ENCODE measurements at regions not wholly inside any gene's neighbourhood (a gene's known extent, or its start where the extent isn't known, plus 50 kb on each side); places are given as distances from the start of the nearest gene placed in this dataset.
"Not testable (repeated sequence)": the region's sequence is repeated elsewhere in the genome, so short reads cannot be mapped to it uniquely, and the experiment has no call there.

DNA sequence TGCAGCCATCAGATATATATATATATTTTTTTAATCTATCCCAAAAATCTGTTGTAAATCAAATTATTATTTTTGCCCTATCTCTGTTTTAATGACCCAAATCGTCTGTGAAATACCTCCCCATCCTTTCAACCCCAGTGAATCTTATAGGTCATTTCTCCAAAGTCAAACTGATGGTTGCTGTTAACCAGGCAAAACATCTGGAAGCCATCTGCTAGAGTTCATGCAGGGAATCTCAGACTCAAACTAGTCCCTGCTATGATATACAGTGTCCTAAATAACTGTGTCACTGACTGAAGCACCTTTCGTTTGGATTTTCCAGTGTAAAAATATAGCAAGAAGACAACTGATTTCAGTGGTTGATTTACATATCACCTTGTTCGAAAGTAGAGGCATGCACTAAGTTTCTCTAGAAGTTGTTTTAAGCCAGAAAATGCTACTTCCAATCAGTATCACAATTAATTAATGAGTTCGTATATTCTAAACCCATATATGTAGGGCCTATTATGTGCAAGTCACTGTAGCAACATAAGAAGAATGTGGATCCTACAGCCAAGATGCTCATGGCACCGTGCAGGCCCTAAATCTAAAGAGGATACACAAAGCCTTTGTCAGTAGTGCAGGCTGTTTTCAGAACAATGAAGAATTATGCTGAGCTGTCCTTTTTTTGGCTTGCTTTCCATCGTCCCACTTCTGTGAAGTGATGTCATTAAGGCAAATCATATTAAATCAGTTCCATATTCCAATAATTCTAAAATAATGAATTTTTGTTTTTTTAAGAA is 566.0 kb downstream of the STK39 start:
- H3K27me3 Mint-ChIP-seq (ENCODE audit: low read depth): no peaks in the 10 kb centered on the region
- CTCF ChIA-PET: interaction anchor here (0.7 kb wide), 1 partner anchor 11 kb away, joined by 6 read pairs; no protein-coding TSS in a partner anchor

GRCh38 chr2:167678158-167678557 is 569.2 kb downstream of the STK39 start:
- H3K4me3 Mint-ChIP-seq: no peak overlapping the region
- H3K27me3 Mint-ChIP-seq (ENCODE audit: low read depth): no peaks in the 10 kb centered on the region
- H3K4me1 Mint-ChIP-seq (ENCODE audit: low read depth): no peaks in the 10 kb centered on the region
- CTCF ChIA-PET: interaction anchor here (0.7 kb wide), 1 partner anchor 341 kb away, joined by 3 read pairs; no protein-coding TSS in a partner anchor
- DNase-seq: no peak
- H3K36me3 Mint-ChIP-seq (ENCODE audit: low read depth): no peaks in the 10 kb centered on the region
- H3K9me3 Mint-ChIP-seq: no peaks in the 10 kb centered on the region
- intact Hi-C loops (cut with micrococcal nuclease): no loop called here
- H3K27ac Mint-ChIP-seq: no peak overlapping the region

More for the DNA sequence above, 566.0 kb downstream of the STK39 start:
- no peak for DNase-seq
- intact Hi-C loops (cut with micrococcal nuclease): no loop called here
- Mint-ChIP-seq H3K27ac (no peak overlapping the region), H3K9me3 (no peaks in the 10 kb centered on the region), H3K36me3 (ENCODE audit: low read depth) (no peaks in the 10 kb centered on the region), H3K4me1 (ENCODE audit: low read depth) (no peaks in the 10 kb centered on the region), H3K4me3 (no peak overlapping the region)

DNA sequence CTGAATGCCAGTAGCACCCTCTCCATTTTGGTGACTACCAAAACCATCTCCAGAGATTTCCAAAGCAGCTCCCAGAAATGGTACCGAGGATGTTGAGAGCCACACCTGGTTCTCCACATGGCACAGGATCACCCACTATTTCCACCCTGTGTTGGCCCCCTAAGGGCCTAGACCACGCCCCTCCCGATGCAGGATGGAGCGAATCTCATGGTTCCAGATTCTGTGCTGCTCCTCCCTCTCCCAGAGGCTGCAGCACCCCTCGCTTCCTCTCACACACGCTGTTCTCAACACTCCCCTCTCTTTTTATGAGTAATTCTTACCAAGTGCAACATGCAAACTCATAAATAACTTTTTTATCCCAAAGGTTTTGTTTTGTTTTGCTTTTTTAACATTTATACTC is 571.5 kb downstream of the STK39 start:
- CTCF ChIA-PET: interaction anchor here (0.6 to 1.4 kb wide), 2 partner anchors 35 to 443 kb away, joined by 3 read pairs; no protein-coding TSS in a partner anchor

GRCh38 chr2:167670588-167670987 is 576.8 kb downstream of the STK39 start:
- Mint-ChIP-seq H3K36me3 (ENCODE audit: low read depth) (peaks cover 2% of the 10 kb centered on the region), H3K4me1 (ENCODE audit: low read depth) (no peaks in the 10 kb centered on the region), H3K27me3 (ENCODE audit: low read depth) (no peaks in the 10 kb centered on the region), H3K4me3 (no peak overlapping the region), H3K9me3 (peaks cover 16% of the 10 kb centered on the region), H3K27ac (no peak overlapping the region)
- CTCF ChIA-PET: interaction anchor here (0.9 kb wide), 1 partner anchor 11 kb away, joined by 6 read pairs; no protein-coding TSS in a partner anchor
- intact Hi-C loops (cut with micrococcal nuclease): no loop called here
- no peak for DNase-seq

More for the DNA sequence above, 571.5 kb downstream of the STK39 start:
- no peaks in the 10 kb centered on the region for H3K9me3 Mint-ChIP-seq
- DNase-seq: no peak
- no peaks in the 10 kb centered on the region for H3K27me3 Mint-ChIP-seq (ENCODE audit: low read depth)
- H3K4me1 Mint-ChIP-seq (ENCODE audit: low read depth): no peaks in the 10 kb centered on the region
- no peaks in the 10 kb centered on the region for H3K36me3 Mint-ChIP-seq (ENCODE audit: low read depth)
- no peak overlapping the region for H3K4me3 Mint-ChIP-seq
- intact Hi-C loops (cut with micrococcal nuclease): no loop called here
- H3K27ac Mint-ChIP-seq: no peak overlapping the region

DNA sequence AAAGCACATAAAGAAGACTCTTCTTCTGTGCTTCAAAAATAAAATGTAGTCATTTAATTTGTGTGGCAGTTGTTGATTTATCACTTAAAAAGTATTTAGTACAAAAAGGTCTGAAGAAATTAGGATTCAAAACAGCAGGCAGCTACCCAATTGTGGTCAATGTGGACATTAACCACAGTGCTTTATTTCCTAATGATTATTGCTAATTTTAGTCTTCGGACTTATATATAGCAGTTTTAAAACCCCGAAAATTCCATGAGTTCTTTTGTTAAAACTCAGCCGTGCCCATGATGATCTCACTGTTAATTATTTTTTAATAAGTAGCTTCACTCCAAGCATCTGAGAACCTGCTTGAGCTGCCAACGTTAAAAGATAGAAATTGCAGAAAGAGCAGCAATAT is 594.3 kb downstream of the STK39 start:
- intact Hi-C loops (cut with micrococcal nuclease): no loop called here
- H3K9me3 Mint-ChIP-seq: peaks cover 3% of the 10 kb centered on the region
- H3K27me3 Mint-ChIP-seq (ENCODE audit: low read depth): no peaks in the 10 kb centered on the region
- no peak for DNase-seq
- H3K27ac Mint-ChIP-seq: no peak overlapping the region
- H3K4me1 Mint-ChIP-seq (ENCODE audit: low read depth): no peaks in the 10 kb centered on the region
- no peaks in the 10 kb centered on the region for H3K36me3 Mint-ChIP-seq (ENCODE audit: low read depth)
- CTCF ChIA-PET: no interaction called here
- no peak overlapping the region for H3K4me3 Mint-ChIP-seq

GRCh38 chr2:167652401-167652800 is 595.0 kb downstream of the STK39 start:
- Mint-ChIP-seq H3K27me3 (ENCODE audit: low read depth) (no peaks in the 10 kb centered on the region), H3K27ac (no peak overlapping the region), H3K36me3 (ENCODE audit: low read depth) (no peaks in the 10 kb centered on the region), H3K4me1 (ENCODE audit: low read depth) (no peaks in the 10 kb centered on the region), H3K9me3 (peaks cover 3% of the 10 kb centered on the region), H3K4me3 (no peak overlapping the region)
- intact Hi-C loops (cut with micrococcal nuclease): no loop called here
- CTCF ChIA-PET: no interaction called here
- DNase-seq: no peak

GRCh38 chr2:167651406-167652151 is 595.8 kb downstream of the STK39 start:
- no peak for DNase-seq
- CTCF ChIA-PET: no interaction called here
- Mint-ChIP-seq H3K27me3 (ENCODE audit: low read depth) (no peaks in the 10 kb centered on the region), H3K36me3 (ENCODE audit: low read depth) (no peaks in the 10 kb centered on the region), H3K27ac (no peak overlapping the region), H3K4me1 (ENCODE audit: low read depth) (no peaks in the 10 kb centered on the region), H3K9me3 (peaks cover 3% of the 10 kb centered on the region), H3K4me3 (no peak overlapping the region)
- intact Hi-C loops (cut with micrococcal nuclease): no loop called here

DNA sequence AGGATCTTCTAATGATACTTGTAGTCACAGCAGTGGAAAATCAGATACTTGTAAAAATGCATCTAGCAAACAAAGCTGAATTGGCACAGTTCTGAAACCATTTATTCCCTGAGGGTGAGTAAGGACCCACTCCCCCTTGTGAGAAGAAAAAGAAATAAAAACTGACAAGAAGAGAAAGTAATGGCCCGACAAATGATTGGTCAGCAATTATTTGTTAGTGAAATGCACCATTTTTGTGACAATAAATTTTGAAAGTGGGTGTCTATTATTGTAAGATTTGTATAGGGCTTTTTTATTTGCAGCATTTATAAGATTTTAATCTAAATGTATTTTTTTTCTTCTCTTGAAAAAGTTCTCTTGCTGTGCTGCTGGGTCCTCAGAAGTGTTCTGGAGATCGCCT is 600.8 kb downstream of the STK39 start:
- intact Hi-C loops (cut with micrococcal nuclease): no loop called here
- no peak overlapping the region for H3K4me3 Mint-ChIP-seq
- peaks cover 3% of the 10 kb centered on the region for H3K9me3 Mint-ChIP-seq
- no peak overlapping the region for H3K27ac Mint-ChIP-seq
- CTCF ChIA-PET: no interaction called here
- no peaks in the 10 kb centered on the region for H3K4me1 Mint-ChIP-seq (ENCODE audit: low read depth)
- H3K27me3 Mint-ChIP-seq (ENCODE audit: low read depth): peaks cover 2% of the 10 kb centered on the region
- no peak for DNase-seq
- H3K36me3 Mint-ChIP-seq (ENCODE audit: low read depth): no peaks in the 10 kb centered on the region

GRCh38 chr2:167640096-167640495 is 607.3 kb downstream of the STK39 start:
- Mint-ChIP-seq H3K4me1 (ENCODE audit: low read depth) (no peaks in the 10 kb centered on the region), H3K9me3 (no peaks in the 10 kb centered on the region), H3K27me3 (ENCODE audit: low read depth) (peaks cover 2% of the 10 kb centered on the region)

GRCh38 chr2:167637741-167638140 is 609.7 kb downstream of the STK39 start:
- Mint-ChIP-seq H3K4me1 (ENCODE audit: low read depth) (no peaks in the 10 kb centered on the region), H3K27me3 (ENCODE audit: low read depth) (peaks cover 3% of the 10 kb centered on the region), H3K9me3 (peaks cover 4% of the 10 kb centered on the region), H3K4me3 (no peak overlapping the region), H3K27ac (no peak overlapping the region), H3K36me3 (ENCODE audit: low read depth) (no peaks in the 10 kb centered on the region)
- intact Hi-C loops (cut with micrococcal nuclease): no loop called here
- DNase-seq: no peak
- CTCF ChIA-PET: no interaction called here

More at GRCh38 chr2:167640096-167640495, 607.3 kb downstream of the STK39 start:
- H3K4me3 Mint-ChIP-seq: no peak overlapping the region
- intact Hi-C loops (cut with micrococcal nuclease): no loop called here
- H3K27ac Mint-ChIP-seq: no peak overlapping the region
- H3K36me3 Mint-ChIP-seq (ENCODE audit: low read depth): no peaks in the 10 kb centered on the region
- no peak for DNase-seq
- CTCF ChIA-PET: no interaction called here

DNA sequence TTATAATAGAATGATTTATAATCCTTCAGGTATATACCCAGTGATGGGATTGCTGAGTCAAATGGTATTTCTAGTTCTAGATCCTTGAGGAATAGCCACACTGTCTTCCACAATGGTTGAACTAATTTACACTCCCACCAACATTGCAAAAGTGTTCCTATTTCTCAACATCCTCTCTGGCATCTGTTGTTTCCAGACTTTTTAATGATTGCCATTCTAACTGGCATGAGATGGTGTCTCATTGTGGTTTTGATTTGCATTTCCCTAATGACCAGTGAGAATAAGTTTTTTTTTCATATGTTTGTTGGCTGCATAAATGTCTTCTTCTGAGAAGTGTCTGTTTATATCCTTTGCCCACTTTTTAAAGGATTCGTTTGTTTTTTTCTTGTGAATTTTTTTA is 615.1 kb downstream of the STK39 start:
- CTCF ChIA-PET; H3K4me3 Mint-ChIP-seq; H3K27ac Mint-ChIP-seq; DNase-seq; intact Hi-C loops (cut with micrococcal nuclease); H3K9me3 Mint-ChIP-seq; H3K4me1 Mint-ChIP-seq (ENCODE audit: low read depth); H3K27me3 Mint-ChIP-seq (ENCODE audit: low read depth); H3K36me3 Mint-ChIP-seq (ENCODE audit: low read depth): not testable (repeated sequence)

- DNase-seq: no peak
- Mint-ChIP-seq H3K4me3 (no peak overlapping the region), H3K27ac (no peak overlapping the region), H3K4me1 (ENCODE audit: low read depth) (no peaks in the 10 kb centered on the region), H3K27me3 (ENCODE audit: low read depth) (no peaks in the 10 kb centered on the region), H3K36me3 (ENCODE audit: low read depth) (no peaks in the 10 kb centered on the region), H3K9me3 (peaks cover 3% of the 10 kb centered on the region)
- intact Hi-C loops (cut with micrococcal nuclease): no loop called here
- CTCF ChIA-PET: no interaction called here
These were observed 620.4 kb downstream of the STK39 start for GRCh38 chr2:167626961-167627360.

GRCh38 chr2:167626301-167626700 is 621.1 kb downstream of the STK39 start:
- no peak overlapping the region for H3K27ac Mint-ChIP-seq
- no peak overlapping the region for H3K4me3 Mint-ChIP-seq
- no peaks in the 10 kb centered on the region for H3K36me3 Mint-ChIP-seq (ENCODE audit: low read depth)
- no peak for DNase-seq
- CTCF ChIA-PET: no interaction called here
- H3K4me1 Mint-ChIP-seq (ENCODE audit: low read depth): no peaks in the 10 kb centered on the region
- H3K27me3 Mint-ChIP-seq (ENCODE audit: low read depth): no peaks in the 10 kb centered on the region
- intact Hi-C loops (cut with micrococcal nuclease): no loop called here
- peaks cover 3% of the 10 kb centered on the region for H3K9me3 Mint-ChIP-seq

Data from activated naive CD4-positive, alpha-beta T cell treated with anti-CD3 and anti-CD28 coated beads for 36 hours (primary cell).